MM.1S (cell line): ENCODE measurements at regions not wholly inside any gene's neighbourhood (a gene's known extent, or its start where the extent isn't known, plus 50 kb on each side); places are given as distances from the start of the nearest gene placed in this dataset.

ENCODE experiments used
- DNase-seq: peaks from one replicate; pipeline ENCODE4 v3.0.0-alpha.2; 2015
- H2AFZ ChIP-seq: fragments of 300-600 bp; sonication (generic); 2 replicates; pipeline ENCODE4 v1.6.0; 2016; ENCODE audit warnings: antibody characterized with exemption, low read length
- H3F3A ChIP-seq: fragments of 300-600 bp; sonication (generic); 2 replicates; pipeline ENCODE4 v1.6.1; 2016; ENCODE audit warnings: mild to moderate bottlenecking, antibody characterized with exemption, low read length, moderate library complexity, mixed read lengths; ENCODE audit not compliant: insufficient read depth
- H3K27ac ChIP-seq: fragments of 300-600 bp; sonication (generic); 2 replicates; pipeline ENCODE4 v1.5.1; 2016; ENCODE audit warnings: mild to moderate bottlenecking, low read length
- H3K27me3 ChIP-seq: fragments of 300-600 bp; sonication (generic); replicated peaks from 2 replicates; pipeline ENCODE4 v1.6.0; 2016; ENCODE audit warnings: low read length; ENCODE audit not compliant: insufficient read depth
- H3K36me3 ChIP-seq: fragments of 300-600 bp; sonication (generic); replicated peaks from 2 replicates; pipeline ENCODE4 v1.6.1; 2016; ENCODE audit warnings: mild to moderate bottlenecking, low read length, mixed read lengths; ENCODE audit not compliant: insufficient read depth
- H3K4me1 ChIP-seq: fragments of 300-600 bp; sonication (generic); 2 replicates; pipeline ENCODE4 v1.6.1; 2016; ENCODE audit warnings: low read length, mixed read lengths
- H3K4me2 ChIP-seq: fragments of 300-600 bp; sonication (generic); 2 replicates; pipeline ENCODE4 v1.6.0; 2016; ENCODE audit warnings: low read depth, low read length
- H3K4me3 ChIP-seq: fragments of 300-600 bp; sonication (generic); 2 replicates; pipeline ENCODE4 v1.5.1; 2016; ENCODE audit warnings: low read length, mixed read lengths
- H3K79me2 ChIP-seq: fragments of 300-600 bp; sonication (generic); 2 replicates; pipeline ENCODE4 v1.6.1; 2016; ENCODE audit warnings: mixed run types, low read length, mixed read lengths
- H3K9ac ChIP-seq: fragments of 300-600 bp; sonication (generic); 2 replicates; pipeline ENCODE4 v1.6.1; 2016; ENCODE audit warnings: low read length, mixed read lengths
- H3K9me2 ChIP-seq: fragments of 300-600 bp; sonication (generic); replicated peaks from 2 replicates; pipeline ENCODE4 v1.6.1; 2016; ENCODE audit warnings: mild to moderate bottlenecking, low read length, mixed read lengths; ENCODE audit not compliant: insufficient read depth
- H3K9me3 ChIP-seq: fragments of 300-600 bp; sonication (generic); replicated peaks from 2 replicates; pipeline ENCODE4 v1.6.1; 2016; ENCODE audit warnings: mild to moderate bottlenecking, low read length, mixed read lengths; ENCODE audit not compliant: insufficient read depth
- H4K20me1 ChIP-seq: fragments of 300-600 bp; sonication (generic); 2 replicates; pipeline ENCODE4 v1.6.1; 2016; ENCODE audit warnings: mild to moderate bottlenecking, low read length, moderate library complexity, mixed read lengths; ENCODE audit not compliant: insufficient read depth
- CTCF ChIP-seq: fragments of 300-600 bp; sonication (generic); IDR thresholded peaks from 2 replicates; pipeline ENCODE4 v1.5.1; 2016; ENCODE audit warnings: antibody characterized with exemption, low read length, mixed read lengths
- EZH2 ChIP-seq: fragments of 300-600 bp; sonication (generic); optimal IDR thresholded peaks from 2 replicates; pipeline ENCODE3; 2017; ENCODE audit warnings: low read depth, mild to moderate bottlenecking, antibody characterized with exemption, low read length, mixed read lengths
- EZH2phosphoT487 ChIP-seq: fragments of 300-600 bp; sonication (generic); IDR thresholded peaks from 2 replicates; pipeline ENCODE4 v1.6.1; 2018; ENCODE audit warnings: antibody characterized with exemption, low read length

- Histone ChIP-seq H2AFZ (no peak overlapping the region), H3K4me2 (no peak overlapping the region), H3K9ac (no peak overlapping the region), H3K27ac (no peak overlapping the region), H3K27me3 (no peaks in the 10 kb centered on the region), H3K9me2 (no peaks in the 10 kb centered on the region), H3F3A (peaks cover 7% of the 10 kb centered on the region), H4K20me1 (no peaks in the 10 kb centered on the region), H3K79me2 (no peaks in the 10 kb centered on the region), H3K4me3 (no peak overlapping the region), H3K9me3 (no peaks in the 10 kb centered on the region), H3K36me3 (no peaks in the 10 kb centered on the region), H3K4me1 (peaks cover 27% of the 10 kb centered on the region)
- DNase-seq, result no peak
- no peak for TF ChIP-seq EZH2
- TF ChIP-seq CTCF, result no peak
- TF ChIP-seq EZH2phosphoT487, result no peak
Measured at GRCh38 chr7:142447762-142448161, 189.9 kb upstream of the PRSS58 start.

GRCh38 chr7:142445019-142445686, 187.3 kb upstream of the PRSS58 start:
- Histone ChIP-seq H3K79me2 (no peaks in the 10 kb centered on the region), H3K9me3 (no peaks in the 10 kb centered on the region), H2AFZ (peak overlapping the region; percentile 19; the same call in 1 of the 2 replicates), H3K27ac (no peak overlapping the region), H3F3A (peaks cover 33% of the 10 kb centered on the region), H3K4me3 (no peak overlapping the region), H3K9me2 (no peaks in the 10 kb centered on the region), H3K4me1 (peaks cover 49% of the 10 kb centered on the region), H3K4me2 (no peak overlapping the region), H3K9ac (no peak overlapping the region), H3K27me3 (no peaks in the 10 kb centered on the region), H4K20me1 (no peaks in the 10 kb centered on the region), H3K36me3 (no peaks in the 10 kb centered on the region)
- TF ChIP-seq EZH2phosphoT487 (no peak), EZH2 (no peak), CTCF (peak; percentile 78)
- peak; percentile 78 for DNase-seq

GRCh38 chr7:142443216-142444010, 185.6 kb upstream of the PRSS58 start:
- TF ChIP-seq CTCF, result no peak
- TF ChIP-seq EZH2phosphoT487, result no peak
- TF ChIP-seq EZH2, result no peak
- H3F3A ChIP-seq, result peaks cover 42% of the 10 kb centered on the region
- H3K4me2 ChIP-seq, result peak overlapping the region; percentile 66
- peak overlapping the region; percentile 19; the same call in 1 of the 2 replicates for H3K9ac ChIP-seq
- H3K4me1 ChIP-seq, result peaks cover 67% of the 10 kb centered on the region
- H3K79me2 ChIP-seq, result no peaks in the 10 kb centered on the region
- no peak for DNase-seq
- no peaks in the 10 kb centered on the region for H3K36me3 ChIP-seq
- H3K27ac ChIP-seq, result peak overlapping the region; percentile 66
- no peaks in the 10 kb centered on the region for H4K20me1 ChIP-seq
- no peaks in the 10 kb centered on the region for H3K9me3 ChIP-seq
- 0 out of 2 replicates have a peak overlapping the region, but pooled peaks have one; percentile 13 for H3K4me3 ChIP-seq
- H3K27me3 ChIP-seq, result no peaks in the 10 kb centered on the region
- no peaks in the 10 kb centered on the region for H3K9me2 ChIP-seq
- H2AFZ ChIP-seq, result peak overlapping the region; percentile 36
